HG02970 (cell line): ENCODE measurements at regions not wholly inside any gene's neighbourhood (a gene's known extent, or its start where the extent isn't known, plus 50 kb on each side); places are given as distances from the start of the nearest gene placed in this dataset.
"Not testable (repeated sequence)": the region's sequence is repeated elsewhere in the genome, so short reads cannot be mapped to it uniquely, and the experiment has no call there.

ENCODE experiments used
- ATAC-seq: cut with Tn5 transposase; IDR thresholded peaks from one replicate; pipeline ENCODE4 v1.9.1; 2021; ENCODE audit warnings: mild to moderate bottlenecking, moderate library complexity, moderate number of reproducible peaks; ENCODE audit not compliant: unreplicated experiment, low FRiP score

- ATAC-seq: no peak
These were observed 911.0 kb upstream of the CITED2 start for GRCh38 chr6:140285471-140285870.

GRCh38 chr6:140284871-140285270 lies 910.4 kb upstream of the CITED2 start:
- ATAC-seq: no peak

GRCh38 chr6:140283197-140283596 lies 908.7 kb upstream of the CITED2 start:
- ATAC-seq: no peak

- no peak for ATAC-seq
These were observed 907.3 kb upstream of the CITED2 start for GRCh38 chr6:140281767-140282166.

- no peak for ATAC-seq
These were observed 906.8 kb upstream of the CITED2 start for GRCh38 chr6:140281236-140281635.

GRCh38 chr6:140276719-140277118 lies 902.3 kb upstream of the CITED2 start:
- ATAC-seq: no peak

GRCh38 chr6:140276133-140276532 lies 901.7 kb upstream of the CITED2 start:
- no peak for ATAC-seq

GRCh38 chr6:140275725-140276124 lies 901.3 kb upstream of the CITED2 start:
- no peak for ATAC-seq

GRCh38 chr6:140274548-140274947 lies 900.1 kb upstream of the CITED2 start:
- no peak for ATAC-seq

- ATAC-seq: peak; percentile 99
These were observed 897.4 kb upstream of the CITED2 start for GRCh38 chr6:140271759-140272377.

GRCh38 chr6:140269591-140270165 lies 895.2 kb upstream of the CITED2 start:
- ATAC-seq: no peak

- ATAC-seq: no peak
These were observed 890.0 kb upstream of the CITED2 start for GRCh38 chr6:140264431-140264830.

GRCh38 chr6:140258302-140258701 lies 883.9 kb upstream of the CITED2 start:
- not testable (repeated sequence) for ATAC-seq

- ATAC-seq: no peak
These were observed 881.8 kb upstream of the CITED2 start for GRCh38 chr6:140256248-140256647.

GRCh38 chr6:140253096-140253495 lies 878.6 kb upstream of the CITED2 start:
- ATAC-seq: no peak

- no peak for ATAC-seq
These were observed 877.7 kb upstream of the CITED2 start for GRCh38 chr6:140252099-140252498.

- no peak for ATAC-seq
These were observed 871.0 kb upstream of the CITED2 start for GRCh38 chr6:140245296-140246040.

- no peak for ATAC-seq
These were observed 862.8 kb upstream of the CITED2 start for GRCh38 chr6:140237251-140237650.

GRCh38 chr6:140236732-140237131 lies 862.3 kb upstream of the CITED2 start:
- no peak for ATAC-seq

- ATAC-seq: no peak
These were observed 855.8 kb upstream of the CITED2 start for GRCh38 chr6:140230282-140230681.

GRCh38 chr6:140228491-140228890 lies 854.0 kb upstream of the CITED2 start:
- ATAC-seq: no peak

- no peak for ATAC-seq
These were observed 852.2 kb upstream of the CITED2 start for GRCh38 chr6:140226637-140227036.
